Thyroid gland (tissue), 4 donors: ENCODE measurements at regions not wholly inside any gene's neighbourhood (a gene's known extent, or its start where the extent isn't known, plus 50 kb on each side); places are given as distances from the start of the nearest gene placed in this dataset.

Source experiments
- DNase-seq, 2 donors: peaks; one replicate each; pipeline ENCODE4 v3.0.0-alpha.2; 2019
- H3K27ac ChIP-seq, 3 donors: fragments of 200-600 bp; sonication (generic); 1 replicate in 2 of 3; 2 replicates in 1 of 3; pipeline ENCODE4 v1.5.1; 2016 to 2019; ENCODE audit warnings: mild to moderate bottlenecking in 1 of 3, moderate library complexity in 1 of 3
- H3K27me3 ChIP-seq: fragments of 200-600 bp; sonication (generic); one replicate; pipeline ENCODE4 v1.5.1; 2019
- H3K36me3 ChIP-seq, 2 donors: fragments of 200-600 bp; sonication (generic); one replicate each; pipeline ENCODE4 v1.5.1; 2016 to 2019
- H3K4me1 ChIP-seq, 2 donors: fragments of 200-600 bp; sonication (generic); one replicate each; pipeline ENCODE4 v1.5.1; 2017 to 2019
- H3K4me3 ChIP-seq, 3 donors: fragments of 200-600 bp; sonication (generic); replicated peaks in 1 of 3; 1 replicate in 2 of 3; 2 replicates in 1 of 3; pipeline ENCODE4 v1.5.1; 2016; ENCODE audit warnings: mild to moderate bottlenecking in 1 of 3
- H3K9me3 ChIP-seq: fragments of 200-600 bp; sonication (generic); one replicate; pipeline ENCODE4 v1.5.1; 2017
- POLR2A ChIP-seq, 2 donors: fragments of 450-650 bp; IDR thresholded peaks; one replicate each; pipeline ENCODE4 v1.6.1; 2017; ENCODE audit warnings: antibody characterized with exemption in 2 of 2, mild to moderate bottlenecking in 2 of 2, moderate library complexity in 1 of 2
- WGBS, 2 donors: methylation state at CpG; one replicate each; pipeline ENCODE4 v1.1.5; 2017; 5-methylcytosine and 5-hydroxymethylcytosine counted together
- intact Hi-C: fragments of 100-400 bp; cut with DNase I; formaldehyde crosslinking; loops from one replicate; pipeline ENCODE4 v1.15.1; 2023
- TF ChIP-seq, protein P1 (sequence below), 6 experiments: fragments of 200-600 bp in 3 of 6; fragments of 450-650 bp in 3 of 6; sonication (generic) in 3 of 6; IDR thresholded peaks; one replicate each; pipeline ENCODE4 v1.5.1; 2016 to 2019; ENCODE audit warnings: antibody characterized with exemption in 6 of 6, mild to moderate bottlenecking in 2 of 6, inconsistent platforms in 1 of 6, moderate library complexity in 1 of 6

- Histone ChIP-seq H3K36me3 (no peaks in the 10 kb centered on the region), H3K4me3 (no peak overlapping the region), H3K9me3 (no peaks in the 10 kb centered on the region), H3K27me3 (no peaks in the 10 kb centered on the region), H3K27ac (no peak overlapping the region), H3K4me1 (no peaks in the 10 kb centered on the region)
- no peak for DNase-seq
- no peak for TF ChIP-seq POLR2A (IDR thresholded peaks at IDR 0.05)
- TF ChIP-seq, protein P1, sequence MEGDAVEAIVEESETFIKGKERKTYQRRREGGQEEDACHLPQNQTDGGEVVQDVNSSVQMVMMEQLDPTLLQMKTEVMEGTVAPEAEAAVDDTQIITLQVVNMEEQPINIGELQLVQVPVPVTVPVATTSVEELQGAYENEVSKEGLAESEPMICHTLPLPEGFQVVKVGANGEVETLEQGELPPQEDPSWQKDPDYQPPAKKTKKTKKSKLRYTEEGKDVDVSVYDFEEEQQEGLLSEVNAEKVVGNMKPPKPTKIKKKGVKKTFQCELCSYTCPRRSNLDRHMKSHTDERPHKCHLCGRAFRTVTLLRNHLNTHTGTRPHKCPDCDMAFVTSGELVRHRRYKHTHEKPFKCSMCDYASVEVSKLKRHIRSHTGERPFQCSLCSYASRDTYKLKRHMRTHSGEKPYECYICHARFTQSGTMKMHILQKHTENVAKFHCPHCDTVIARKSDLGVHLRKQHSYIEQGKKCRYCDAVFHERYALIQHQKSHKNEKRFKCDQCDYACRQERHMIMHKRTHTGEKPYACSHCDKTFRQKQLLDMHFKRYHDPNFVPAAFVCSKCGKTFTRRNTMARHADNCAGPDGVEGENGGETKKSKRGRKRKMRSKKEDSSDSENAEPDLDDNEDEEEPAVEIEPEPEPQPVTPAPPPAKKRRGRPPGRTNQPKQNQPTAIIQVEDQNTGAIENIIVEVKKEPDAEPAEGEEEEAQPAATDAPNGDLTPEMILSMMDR (IDR thresholded peaks at IDR 0.05), result no peak
- WGBS, 2 donors, result 72 to 80% methylated on average over 5 of the region's 5 CpGs
- intact Hi-C loops, result no loop called here
Measured at GRCh38 chr18:38453880-38454279, 888.3 kb upstream of the CELF4 start.

DNA sequence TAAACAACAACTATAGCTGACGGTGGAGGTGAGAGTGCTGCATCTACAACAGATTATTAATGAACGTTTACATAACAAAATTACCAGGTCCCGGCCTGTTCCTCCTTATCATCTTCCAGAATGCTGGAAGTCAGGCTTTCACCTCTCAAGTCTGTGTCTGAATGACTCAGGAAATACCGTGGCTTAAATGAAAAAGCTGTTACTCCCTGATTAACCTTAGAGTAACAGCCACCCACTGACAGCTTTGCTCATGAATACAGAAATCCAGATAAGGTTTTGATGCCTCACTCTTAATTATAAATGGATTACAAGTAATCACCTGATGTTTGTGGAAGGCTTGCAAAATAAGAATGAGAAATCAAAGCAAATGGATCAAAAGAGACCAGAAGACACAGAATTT is 885.3 kb upstream of the CELF4 start:
- 36 to 48% methylated on average over 4 of the region's 4 CpGs for WGBS, 2 donors
- Histone ChIP-seq H3K27ac (no peak overlapping the region), H3K9me3 (no peaks in the 10 kb centered on the region), H3K36me3 (no peaks in the 10 kb centered on the region), H3K27me3 (no peaks in the 10 kb centered on the region), H3K4me3 (no peak overlapping the region), H3K4me1 (no peaks in the 10 kb centered on the region)
- DNase-seq, result no peak
- intact Hi-C loops, result no loop called here
- TF ChIP-seq, protein P1 (IDR thresholded peaks at IDR 0.05), result no peak
- no peak for TF ChIP-seq POLR2A (IDR thresholded peaks at IDR 0.05)

- TF ChIP-seq, protein P1 (IDR thresholded peaks at IDR 0.05), result no peak
- TF ChIP-seq POLR2A (IDR thresholded peaks at IDR 0.05), result no peak
- Histone ChIP-seq H3K4me3 (no peak overlapping the region), H3K4me1 (no peaks in the 10 kb centered on the region), H3K36me3 (no peaks in the 10 kb centered on the region), H3K27ac (no peak overlapping the region), H3K27me3 (no peaks in the 10 kb centered on the region), H3K9me3 (no peaks in the 10 kb centered on the region)
- no peak for DNase-seq
- WGBS, 2 donors, result 78 to 93% methylated on average over 1 of the region's 1 CpG
- intact Hi-C loops, result no loop called here
Measured at GRCh38 chr18:38445804-38446145, 880.2 kb upstream of the CELF4 start.

DNA sequence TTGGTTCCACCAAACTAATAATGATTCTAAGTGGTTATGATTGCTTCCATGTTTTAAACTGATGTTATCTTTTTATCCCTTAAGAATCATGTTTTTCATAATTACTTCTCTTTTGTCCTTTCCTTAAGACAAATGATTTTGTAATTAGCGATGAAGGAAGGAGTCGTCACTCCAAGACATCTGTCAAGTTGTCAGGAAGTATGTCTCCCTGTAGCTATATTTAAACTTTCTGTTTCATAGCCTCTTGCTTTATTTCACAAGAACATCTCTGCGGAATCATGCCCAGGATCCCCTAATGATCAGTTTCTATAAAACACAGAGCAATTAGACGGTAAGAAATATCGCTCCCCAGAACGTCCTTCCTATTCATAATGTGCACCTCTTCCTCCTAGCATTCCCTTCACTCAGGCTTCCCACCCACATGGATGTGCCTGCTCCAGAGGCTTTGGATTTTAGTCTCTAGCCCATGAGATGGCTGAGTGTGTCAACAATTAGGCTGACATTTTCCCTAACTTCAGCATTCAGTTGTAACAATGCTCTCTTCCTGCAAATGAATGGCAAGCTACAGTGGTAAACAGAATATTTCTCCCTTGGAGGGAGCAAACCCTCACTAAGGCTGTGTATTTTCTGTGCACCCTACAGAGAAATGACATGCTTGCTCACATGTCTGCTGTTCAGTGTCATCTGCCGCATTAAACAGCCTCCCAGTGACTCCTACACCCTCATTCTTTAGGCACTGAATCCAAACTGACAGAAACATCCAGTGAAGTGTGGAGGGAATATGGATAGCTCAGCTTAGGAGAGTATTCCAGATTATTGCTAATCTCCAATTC is 879.6 kb upstream of the CELF4 start:
- no peak overlapping the region for H3K4me3 ChIP-seq
- no peaks in the 10 kb centered on the region for H3K4me1 ChIP-seq
- no peak overlapping the region for H3K27ac ChIP-seq
- no peaks in the 10 kb centered on the region for H3K9me3 ChIP-seq
- WGBS, 2 donors, result 71 to 76% methylated on average over 7 of the region's 7 CpGs
- TF ChIP-seq, protein P1 (IDR thresholded peaks at IDR 0.05), result no peak
- no peak for TF ChIP-seq POLR2A (IDR thresholded peaks at IDR 0.05)
- DNase-seq, result no peak
- intact Hi-C loops, result no loop called here
- no peaks in the 10 kb centered on the region for H3K36me3 ChIP-seq
- H3K27me3 ChIP-seq, result no peaks in the 10 kb centered on the region

GRCh38 chr18:38427736-38428135 is 862.1 kb upstream of the CELF4 start:
- H3K4me3 ChIP-seq, result no peak overlapping the region
- WGBS, 2 donors, result 83% methylated on average over 4 of the region's 4 CpGs
- intact Hi-C loops, result no loop called here
- no peak for DNase-seq
- H3K27ac ChIP-seq, result no peak overlapping the region
- no peaks in the 10 kb centered on the region for H3K27me3 ChIP-seq
- no peaks in the 10 kb centered on the region for H3K4me1 ChIP-seq
- TF ChIP-seq, protein P1 (IDR thresholded peaks at IDR 0.05), result no peak
- TF ChIP-seq POLR2A (IDR thresholded peaks at IDR 0.05), result no peak
- H3K36me3 ChIP-seq, result no peaks in the 10 kb centered on the region
- H3K9me3 ChIP-seq, result no peaks in the 10 kb centered on the region
